Vagina (tissue), 2 donors: ENCODE measurements at regions not wholly inside any gene's neighbourhood (a gene's known extent, or its start where the extent isn't known, plus 50 kb on each side); places are given as distances from the start of the nearest gene placed in this dataset.

Source experiments
- DNase-seq, 2 donors: peaks; one replicate each; pipeline ENCODE4 v3.0.0-alpha.2; 2017; ENCODE audit errors: extremely low spot score in 2 of 2
- H3K27ac ChIP-seq: fragments of 200-600 bp; sonication (generic); one replicate; pipeline ENCODE4 v1.5.1; 2019
- H3K27me3 ChIP-seq: fragments of 200-600 bp; sonication (generic); one replicate; pipeline ENCODE4 v1.5.1; 2019
- H3K36me3 ChIP-seq, 2 donors: fragments of 200-600 bp; sonication (generic); one replicate each; pipeline ENCODE4 v1.5.1; 2017 to 2019
- H3K4me1 ChIP-seq: fragments of 200-600 bp; sonication (generic); one replicate; pipeline ENCODE4 v1.5.1; 2019
- H3K4me3 ChIP-seq, 2 donors: fragments of 200-600 bp; sonication (generic); 1 replicate in 1 of 2; 2 replicates in 1 of 2; pipeline ENCODE4 v1.5.1; 2016 to 2019
- H3K9me3 ChIP-seq: fragments of 200-600 bp; sonication (generic); one replicate; pipeline ENCODE4 v1.5.1; 2019
- CTCF ChIP-seq, 3 experiments: fragments of 450-650 bp in 2 of 3; fragments of 200-600 bp in 1 of 3; sonication (generic) in 1 of 3; IDR thresholded peaks; one replicate each; pipeline ENCODE4 v1.5.1; 2017 to 2019; ENCODE audit warnings: antibody characterized with exemption in 3 of 3, mild to moderate bottlenecking in 2 of 3, moderate library complexity in 2 of 3
- POLR2A ChIP-seq, 2 donors: fragments of 450-650 bp; IDR thresholded peaks; one replicate each; pipeline ENCODE4 v1.6.1; 2017; ENCODE audit warnings: antibody characterized with exemption in 2 of 2, mild to moderate bottlenecking in 2 of 2, moderate library complexity in 2 of 2
- POLR2AphosphoS5 ChIP-seq, 2 donors: sonication (generic); formaldehyde crosslinking; IDR thresholded peaks; one replicate each; pipeline ENCODE4 v1.9.0; 2017; ENCODE audit warnings: antibody characterized with exemption in 2 of 2, mild to moderate bottlenecking in 2 of 2, low read depth in 1 of 2; ENCODE audit not compliant: insufficient read depth in 1 of 2
- intact Hi-C: fragments of 100-400 bp; cut with DNase I; formaldehyde crosslinking; loops from one replicate; pipeline ENCODE4 v1.15.1; 2023

- intact Hi-C loops, result no loop called here
- TF ChIP-seq CTCF (IDR thresholded peaks at IDR 0.05) (no peak), POLR2A (IDR thresholded peaks at IDR 0.05) (no peak), POLR2AphosphoS5 (IDR thresholded peaks at IDR 0.05; ENCODE audit: insufficient read depth in 1 of 2, low read depth in 1 of 2) (no peak)
- Histone ChIP-seq H3K9me3 (no peaks in the 10 kb centered on the region), H3K27ac (no peak overlapping the region), H3K4me3 (peak overlapping the region in 1 of 2 donors; percentile 22), H3K27me3 (no peaks in the 10 kb centered on the region), H3K36me3 (no peaks in the 10 kb centered on the region), H3K4me1 (no peaks in the 10 kb centered on the region)
- no peak for DNase-seq
These were observed 207.5 kb downstream of the MELK start for GRCh38 chr9:36780186-36780585.

GRCh38 chr9:36781533-36781932 is 208.8 kb downstream of the MELK start:
- Histone ChIP-seq H3K9me3 (no peaks in the 10 kb centered on the region), H3K4me3 (no peak overlapping the region), H3K27me3 (no peaks in the 10 kb centered on the region), H3K4me1 (no peaks in the 10 kb centered on the region), H3K27ac (no peak overlapping the region), H3K36me3 (no peaks in the 10 kb centered on the region)
- DNase-seq, result no peak
- no peak for TF ChIP-seq CTCF (IDR thresholded peaks at IDR 0.05)
- no peak for TF ChIP-seq POLR2A (IDR thresholded peaks at IDR 0.05)
- intact Hi-C loops, result no loop called here
